Body of pancreas (tissue), 4 donors: ENCODE measurements at regions not wholly inside any gene's neighbourhood (a gene's known extent, or its start where the extent isn't known, plus 50 kb on each side); places are given as distances from the start of the nearest gene placed in this dataset.

Source experiments
- POLR2A ChIP-seq, 3 donors: fragments of 450-650 bp; IDR thresholded peaks; one replicate each; pipeline ENCODE4 v1.6.1; 2016; ENCODE audit warnings: antibody characterized with exemption in 3 of 3, mild to moderate bottlenecking in 2 of 3
- TF ChIP-seq, protein P1 (sequence below), 7 experiments: fragments of 450-650 bp in 4 of 7; fragments of 200-600 bp in 3 of 7; sonication (generic) in 3 of 7; IDR thresholded peaks; one replicate each; pipeline ENCODE4 v1.5.1; 2016 to 2019; ENCODE audit warnings: antibody characterized with exemption in 7 of 7

DNA sequence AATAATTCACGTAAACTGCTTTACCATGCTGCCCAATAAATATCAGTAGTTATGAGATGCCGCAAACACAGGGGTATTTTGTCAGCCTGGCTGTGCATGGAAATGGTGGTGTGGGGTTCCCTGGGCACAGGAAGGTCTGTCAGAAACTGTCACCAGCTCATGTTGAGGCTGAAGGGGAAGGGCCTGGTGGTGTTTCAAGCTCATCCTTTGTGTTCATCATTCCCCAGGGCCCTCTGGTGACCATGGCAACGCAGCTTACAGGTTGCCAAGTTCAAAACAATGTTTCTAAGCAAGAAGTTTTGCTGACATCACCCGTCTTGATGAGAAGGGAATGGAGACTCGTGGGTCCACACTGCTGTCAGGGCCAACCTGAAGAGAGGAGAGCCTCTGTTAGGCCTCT lies 348.9 kb upstream of the C16orf82 start:
- TF ChIP-seq, protein P1, sequence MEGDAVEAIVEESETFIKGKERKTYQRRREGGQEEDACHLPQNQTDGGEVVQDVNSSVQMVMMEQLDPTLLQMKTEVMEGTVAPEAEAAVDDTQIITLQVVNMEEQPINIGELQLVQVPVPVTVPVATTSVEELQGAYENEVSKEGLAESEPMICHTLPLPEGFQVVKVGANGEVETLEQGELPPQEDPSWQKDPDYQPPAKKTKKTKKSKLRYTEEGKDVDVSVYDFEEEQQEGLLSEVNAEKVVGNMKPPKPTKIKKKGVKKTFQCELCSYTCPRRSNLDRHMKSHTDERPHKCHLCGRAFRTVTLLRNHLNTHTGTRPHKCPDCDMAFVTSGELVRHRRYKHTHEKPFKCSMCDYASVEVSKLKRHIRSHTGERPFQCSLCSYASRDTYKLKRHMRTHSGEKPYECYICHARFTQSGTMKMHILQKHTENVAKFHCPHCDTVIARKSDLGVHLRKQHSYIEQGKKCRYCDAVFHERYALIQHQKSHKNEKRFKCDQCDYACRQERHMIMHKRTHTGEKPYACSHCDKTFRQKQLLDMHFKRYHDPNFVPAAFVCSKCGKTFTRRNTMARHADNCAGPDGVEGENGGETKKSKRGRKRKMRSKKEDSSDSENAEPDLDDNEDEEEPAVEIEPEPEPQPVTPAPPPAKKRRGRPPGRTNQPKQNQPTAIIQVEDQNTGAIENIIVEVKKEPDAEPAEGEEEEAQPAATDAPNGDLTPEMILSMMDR (IDR thresholded peaks at IDR 0.05) = no peak
- TF ChIP-seq POLR2A (IDR thresholded peaks at IDR 0.05) = no peak
